Spleen (tissue), 11 donors: ENCODE measurements at regions not wholly inside any gene's neighbourhood (a gene's known extent, or its start where the extent isn't known, plus 50 kb on each side); places are given as distances from the start of the nearest gene placed in this dataset.

Experiments
- DNase-seq: peaks from one replicate; pipeline ENCODE4 v3.0.0-alpha.2; 2020
- H3K27ac ChIP-seq, 8 donors: fragments of 200-600 bp; sonication (generic) in 7 of 8; 1 replicate in 4 of 8; 2 replicates in 4 of 8; pipeline versions ENCODE4 v1.5.0 to v1.8.0; 2016 to 2021; ENCODE audit warnings: inconsistent platforms in 4 of 8, mild to moderate bottlenecking in 4 of 8, moderate library complexity in 1 of 8
- H3K27me3 ChIP-seq, 7 donors: fragments of 200-600 bp; sonication (generic) in 6 of 7; replicated peaks in 1 of 7; 1 replicate in 4 of 7; 2 replicates in 3 of 7; pipeline versions ENCODE4 v1.5.0 to v1.8.0; 2016 to 2021; ENCODE audit warnings: inconsistent platforms in 3 of 7, mild to moderate bottlenecking in 1 of 7
- H3K36me3 ChIP-seq, 6 donors: fragments of 200-600 bp; sonication (generic) in 5 of 6; 1 replicate in 4 of 6; 2 replicates in 2 of 6; pipeline versions ENCODE4 v1.5.0 to v1.8.0; 2016 to 2021; ENCODE audit warnings: inconsistent platforms in 2 of 6
- H3K4me1 ChIP-seq, 6 donors: fragments of 200-600 bp; sonication (generic) in 5 of 6; 1 replicate in 3 of 6; 2 replicates in 3 of 6; pipeline versions ENCODE4 v1.5.0 to v1.8.0; 2016 to 2021; ENCODE audit warnings: inconsistent platforms in 3 of 6
- H3K4me3 ChIP-seq, 8 donors: fragments of 200-600 bp; sonication (generic) in 7 of 8; 1 replicate in 4 of 8; 2 replicates in 4 of 8; pipeline versions ENCODE4 v1.5.0 to v1.8.0; 2016 to 2021; ENCODE audit warnings: inconsistent platforms in 4 of 8, mild to moderate bottlenecking in 4 of 8, moderate library complexity in 2 of 8
- H3K9me3 ChIP-seq, 8 donors: fragments of 200-600 bp; sonication (generic) in 7 of 8; 1 replicate in 4 of 8; 2 replicates in 4 of 8; pipeline versions ENCODE4 v1.5.0 to v1.8.0; 2016 to 2021; ENCODE audit warnings: inconsistent platforms in 4 of 8
- CTCF ChIP-seq, 11 experiments: fragments of 200-600 bp in 7 of 11; fragments of 450-650 bp in 4 of 11; sonication (generic) in 4 of 11; IDR thresholded peaks in 8 of 11; conservative IDR thresholded peaks in 3 of 11; 1 replicate in 7 of 11; 2 replicates in 4 of 11; pipeline versions ENCODE4 v1.4.0 to v1.8.0; 2016 to 2021; ENCODE audit warnings: antibody characterized with exemption in 11 of 11, inconsistent platforms in 4 of 11, mild to moderate bottlenecking in 1 of 11
- POLR2A ChIP-seq, 3 donors: fragments of 450-650 bp; IDR thresholded peaks; one replicate each; pipeline ENCODE4 v1.5.1; 2017; ENCODE audit warnings: antibody characterized with exemption in 3 of 3, mild to moderate bottlenecking in 1 of 3
- POLR2AphosphoS5 ChIP-seq, 3 donors: sonication (generic); formaldehyde crosslinking; IDR thresholded peaks; one replicate each; pipeline ENCODE4 v1.5.1; 2017; ENCODE audit warnings: antibody characterized with exemption in 3 of 3
- WGBS, 5 donors: extraction: QIAGEN DNeasy Blood & Tissue Kit in 3 of 5; methylation state at CpG; one replicate each; pipeline versions ENCODE4 v1.1.5 to v1.1.7; 2013 to 2018; 5-methylcytosine and 5-hydroxymethylcytosine counted together
- intact Hi-C: fragments of 100-400 bp; cut with DNase I; formaldehyde crosslinking; loops from one replicate; pipeline ENCODE4 v1.15.0; 2023; ENCODE audit warnings: low total_unique reads
- donor health status: healthy with polysubstance abuse.
- donor health status: DM: no; HTN: no; CAD: no; lungs with moderate emphysema.
- donor health status: DM: no; HTN: no; CAD: no.
- donor health status: Bipolar disorder and iron deficiency.
- donor health status: healthy.
- donor health status: DM: no; HTN: no; CAD: no.
- donor health status: DM: yes; HTN: yes; CAD: no.

- no peak overlapping the region for H3K4me3 ChIP-seq
- TF ChIP-seq POLR2AphosphoS5 (IDR thresholded peaks at IDR 0.05) (no peak), CTCF (IDR thresholded peaks at IDR 0.05 in 8 of 11, conservative IDR thresholded peaks at IDR 0.05 in 3 of 11) (no peak), POLR2A (IDR thresholded peaks at IDR 0.05) (no peak)
- no peaks in the 10 kb centered on the region for H3K4me1 ChIP-seq
- intact Hi-C loops: no loop called here
- WGBS, 5 donors: 74 to 85% (median 78%) methylated on average over 5 of the region's 5 CpGs
- H3K27me3 ChIP-seq: no peaks in the 10 kb centered on the region
- H3K27ac ChIP-seq: no peak overlapping the region
- H3K36me3 ChIP-seq: no peaks in the 10 kb centered on the region
- H3K9me3 ChIP-seq: no peaks in the 10 kb centered on the region
- no peak for DNase-seq
Measured at GRCh38 chr7:114152314-114152938, 233.6 kb upstream of the PPP1R3A start.

GRCh38 chr7:114151777-114152176, 233.0 kb upstream of the PPP1R3A start:
- H3K4me3 ChIP-seq: no peak overlapping the region
- WGBS, 5 donors: 46 to 61% (median 51%) methylated on average over 3 of the region's 3 CpGs
- TF ChIP-seq POLR2AphosphoS5 (IDR thresholded peaks at IDR 0.05): no peak
- TF ChIP-seq CTCF (IDR thresholded peaks at IDR 0.05 in 8 of 11, conservative IDR thresholded peaks at IDR 0.05 in 3 of 11): no peak
- TF ChIP-seq POLR2A (IDR thresholded peaks at IDR 0.05): no peak

DNA sequence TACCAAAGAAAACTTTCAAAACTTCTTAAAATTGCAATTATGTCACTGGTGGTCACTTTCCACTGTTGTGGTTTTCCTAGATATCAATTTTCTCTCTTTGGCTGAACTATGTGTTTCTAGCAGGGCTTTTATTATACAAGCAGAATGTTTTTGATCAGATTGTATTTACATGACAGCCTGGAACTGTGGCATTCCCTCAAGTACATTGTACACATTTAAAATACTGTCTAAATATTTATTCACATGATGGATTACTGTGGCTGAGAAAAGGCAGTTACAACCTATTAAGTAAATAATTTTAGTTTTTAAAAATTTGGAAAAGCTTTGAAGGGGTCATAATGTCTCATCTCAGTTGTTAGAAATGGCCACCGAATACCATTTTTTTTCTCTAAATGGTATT, 231.9 kb upstream of the PPP1R3A start:
- 72 to 89% (median 78%) methylated on average over 1 of the region's 1 CpG for WGBS, 5 donors
- no peak for DNase-seq
- intact Hi-C loops: no loop called here

More at GRCh38 chr7:114151777-114152176, 233.0 kb upstream of the PPP1R3A start:
- Histone ChIP-seq H3K9me3 (no peaks in the 10 kb centered on the region), H3K27me3 (no peaks in the 10 kb centered on the region), H3K36me3 (no peaks in the 10 kb centered on the region), H3K4me1 (no peaks in the 10 kb centered on the region), H3K27ac (no peak overlapping the region)
- intact Hi-C loops: no loop called here
- DNase-seq: no peak

DNA sequence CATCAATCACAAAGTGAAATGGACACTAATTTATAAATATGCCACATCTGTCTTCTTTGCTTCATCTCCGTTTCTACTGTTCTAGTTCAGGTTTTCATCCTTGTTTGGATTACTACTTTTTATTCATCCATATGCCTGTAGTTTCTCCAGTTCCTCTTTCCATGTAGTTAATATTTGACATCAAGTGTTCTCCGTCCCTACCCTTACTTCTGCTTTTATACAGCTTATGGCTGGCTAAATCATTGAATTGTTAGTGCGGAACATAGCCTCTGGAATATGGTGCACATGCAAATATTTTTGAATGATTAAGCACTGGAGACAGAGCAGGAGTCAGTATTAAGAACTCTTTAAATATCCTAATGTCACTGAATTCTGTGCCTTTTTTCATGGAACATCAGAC, 230.0 kb upstream of the PPP1R3A start:
- no peak for DNase-seq

More for the DNA sequence above, 231.9 kb upstream of the PPP1R3A start:
- Histone ChIP-seq H3K4me1 (no peaks in the 10 kb centered on the region), H3K27me3 (no peaks in the 10 kb centered on the region), H3K27ac (no peak overlapping the region), H3K36me3 (no peaks in the 10 kb centered on the region), H3K9me3 (no peaks in the 10 kb centered on the region), H3K4me3 (no peak overlapping the region)
- no peak for TF ChIP-seq POLR2AphosphoS5 (IDR thresholded peaks at IDR 0.05)
- TF ChIP-seq CTCF (IDR thresholded peaks at IDR 0.05 in 8 of 11, conservative IDR thresholded peaks at IDR 0.05 in 3 of 11): no peak
- no peak for TF ChIP-seq POLR2A (IDR thresholded peaks at IDR 0.05)

More for the DNA sequence above, 230.0 kb upstream of the PPP1R3A start:
- Histone ChIP-seq H3K27me3 (no peaks in the 10 kb centered on the region), H3K36me3 (no peaks in the 10 kb centered on the region), H3K27ac (no peak overlapping the region), H3K4me3 (no peak overlapping the region), H3K4me1 (no peaks in the 10 kb centered on the region), H3K9me3 (no peaks in the 10 kb centered on the region)
- intact Hi-C loops: no loop called here
- TF ChIP-seq CTCF (IDR thresholded peaks at IDR 0.05 in 8 of 11, conservative IDR thresholded peaks at IDR 0.05 in 3 of 11) (no peak), POLR2AphosphoS5 (IDR thresholded peaks at IDR 0.05) (no peak), POLR2A (IDR thresholded peaks at IDR 0.05) (no peak)
- WGBS, 5 donors: 21 to 49% (median 27%) methylated on average over 3 of the region's 3 CpGs
